Sigmoid colon (tissue), 6 donors: ENCODE measurements at regions not wholly inside any gene's neighbourhood (a gene's known extent, or its start where the extent isn't known, plus 50 kb on each side); places are given as distances from the start of the nearest gene placed in this dataset.

Experiments used
- DNase-seq: peaks from one replicate; pipeline ENCODE4 v3.0.0-alpha.2; 2019
- H3K27ac ChIP-seq, 4 donors: fragments of 200-600 bp; sonication (generic); one replicate each; pipeline ENCODE4 v1.5.1; 2016 to 2019; ENCODE audit warnings: mild to moderate bottlenecking in 1 of 4
- H3K27me3 ChIP-seq, 3 donors: fragments of 200-600 bp; sonication (generic); one replicate each; pipeline ENCODE4 v1.5.1; 2019; ENCODE audit warnings: mild to moderate bottlenecking in 1 of 3
- H3K36me3 ChIP-seq, 4 donors: fragments of 200-600 bp; sonication (generic); one replicate each; pipeline ENCODE4 v1.5.1; 2016 to 2019
- H3K4me1 ChIP-seq, 4 donors: fragments of 200-600 bp; sonication (generic); one replicate each; pipeline ENCODE4 v1.5.1; 2017 to 2019
- H3K4me3 ChIP-seq, 4 donors: fragments of 200-600 bp; sonication (generic); one replicate each; pipeline ENCODE4 v1.5.1; 2017 to 2019; ENCODE audit warnings: mild to moderate bottlenecking in 2 of 4, moderate library complexity in 1 of 4
- H3K9me3 ChIP-seq, 4 donors: fragments of 200-600 bp in 3 of 4; sonication (generic) in 3 of 4; one replicate each; pipeline versions ENCODE4 v1.5.1 to v1.6.1; 2013 to 2019
- CTCF ChIP-seq, 4 experiments: fragments of 450-650 bp in 3 of 4; fragments of 200-600 bp in 1 of 4; IDR thresholded peaks; one replicate each; pipeline ENCODE4 v1.5.1; 2016 to 2019; ENCODE audit warnings: antibody characterized with exemption in 4 of 4, mild to moderate bottlenecking in 3 of 4, moderate library complexity in 2 of 4
- EP300 ChIP-seq, 4 donors: sonication (generic); formaldehyde crosslinking; IDR thresholded peaks; one replicate each; pipeline ENCODE4 v1.6.1; 2017; ENCODE audit warnings: antibody characterized with exemption in 4 of 4
- POLR2A ChIP-seq, 2 donors: fragments of 450-650 bp; IDR thresholded peaks; one replicate each; pipeline ENCODE4 v1.6.1; 2016; ENCODE audit warnings: antibody characterized with exemption in 2 of 2, mild to moderate bottlenecking in 2 of 2, moderate library complexity in 2 of 2
- POLR2AphosphoS5 ChIP-seq, 4 donors: sonication (generic); formaldehyde crosslinking; IDR thresholded peaks; one replicate each; pipeline ENCODE4 v1.6.1; 2017; ENCODE audit warnings: antibody characterized with exemption in 4 of 4
- WGBS, 2 donors: extraction: QIAGEN DNeasy Blood & Tissue Kit; methylation state at CpG; one replicate each; pipeline ENCODE4 v1.1.7; 2013; 5-methylcytosine and 5-hydroxymethylcytosine counted together
- intact Hi-C: fragments of 100-400 bp; cut with DNase I; formaldehyde crosslinking; loops from one replicate; pipeline ENCODE4 v1.15.1; 2023
- donor health status: healthy with polysubstance abuse.
- donor health status: healthy.

GRCh38 chr6:48798296-48798695 lies 664.8 kb downstream of the MMUT start:
- intact Hi-C loops, result no loop called here
- Histone ChIP-seq H3K4me1 (no peaks in the 10 kb centered on the region), H3K4me3 (no peak overlapping the region), H3K27me3 (no peaks in the 10 kb centered on the region), H3K36me3 (no peaks in the 10 kb centered on the region), H3K27ac (no peak overlapping the region), H3K9me3 (no peaks in the 10 kb centered on the region)
- 84 to 87% methylated on average over 3 of the region's 3 CpGs for WGBS, 2 donors
- no peak for TF ChIP-seq CTCF (IDR thresholded peaks at IDR 0.05)
- TF ChIP-seq POLR2AphosphoS5 (IDR thresholded peaks at IDR 0.05), result no peak
- TF ChIP-seq EP300 (IDR thresholded peaks at IDR 0.05), result no peak
- TF ChIP-seq POLR2A (IDR thresholded peaks at IDR 0.05), result no peak
- DNase-seq, result no peak

- 67 to 82% methylated on average over 6 of the region's 6 CpGs for WGBS, 2 donors
- Histone ChIP-seq H3K4me1 (no peaks in the 10 kb centered on the region), H3K4me3 (no peak overlapping the region), H3K27ac (no peak overlapping the region), H3K9me3 (no peaks in the 10 kb centered on the region), H3K36me3 (no peaks in the 10 kb centered on the region), H3K27me3 (no peaks in the 10 kb centered on the region)
- no peak for DNase-seq
- intact Hi-C loops, result no loop called here
- TF ChIP-seq POLR2AphosphoS5 (IDR thresholded peaks at IDR 0.05) (no peak), CTCF (IDR thresholded peaks at IDR 0.05) (no peak), POLR2A (IDR thresholded peaks at IDR 0.05) (no peak), EP300 (IDR thresholded peaks at IDR 0.05) (no peak)
Measured at GRCh38 chr6:48782225-48782624, 671.2 kb upstream of the PTCHD4 start.

- intact Hi-C loops, result no loop called here
- no peak overlapping the region for H3K27ac ChIP-seq
- H3K4me1 ChIP-seq, result no peaks in the 10 kb centered on the region
- no peak for DNase-seq
- no peaks in the 10 kb centered on the region for H3K27me3 ChIP-seq
- H3K9me3 ChIP-seq, result no peaks in the 10 kb centered on the region
- no peak for TF ChIP-seq EP300 (IDR thresholded peaks at IDR 0.05)
- TF ChIP-seq CTCF (IDR thresholded peaks at IDR 0.05), result no peak
- no peak for TF ChIP-seq POLR2A (IDR thresholded peaks at IDR 0.05)
- no peak for TF ChIP-seq POLR2AphosphoS5 (IDR thresholded peaks at IDR 0.05)
- H3K4me3 ChIP-seq, result no peak overlapping the region
- H3K36me3 ChIP-seq, result no peaks in the 10 kb centered on the region
- whole genome bisulfite sequencing, 2 donors, result 92 to 95% methylated on average over 3 of the region's 3 CpGs
Measured at GRCh38 chr6:48777411-48777810, 666.4 kb upstream of the PTCHD4 start.

GRCh38 chr6:48775157-48775556 lies 664.2 kb upstream of the PTCHD4 start:
- no peaks in the 10 kb centered on the region for H3K36me3 ChIP-seq
- intact Hi-C loops, result no loop called here
- WGBS, 2 donors, result 12 to 61% methylated on average over 3 of the region's 3 CpGs
- H3K9me3 ChIP-seq, result no peaks in the 10 kb centered on the region
- H3K4me3 ChIP-seq, result no peak overlapping the region
- DNase-seq, result no peak
- TF ChIP-seq CTCF (IDR thresholded peaks at IDR 0.05) (no peak), POLR2AphosphoS5 (IDR thresholded peaks at IDR 0.05) (no peak), POLR2A (IDR thresholded peaks at IDR 0.05) (no peak), EP300 (IDR thresholded peaks at IDR 0.05) (no peak)
- no peak overlapping the region for H3K27ac ChIP-seq
- no peaks in the 10 kb centered on the region for H3K27me3 ChIP-seq
- no peaks in the 10 kb centered on the region for H3K4me1 ChIP-seq

- no peaks in the 10 kb centered on the region for H3K4me1 ChIP-seq
- H3K27ac ChIP-seq, result no peak overlapping the region
- no peaks in the 10 kb centered on the region for H3K27me3 ChIP-seq
- H3K9me3 ChIP-seq, result no peaks in the 10 kb centered on the region
- intact Hi-C loops, result no loop called here
- no peak for TF ChIP-seq POLR2AphosphoS5 (IDR thresholded peaks at IDR 0.05)
- no peak for TF ChIP-seq CTCF (IDR thresholded peaks at IDR 0.05)
- TF ChIP-seq EP300 (IDR thresholded peaks at IDR 0.05), result no peak
- no peak for TF ChIP-seq POLR2A (IDR thresholded peaks at IDR 0.05)
- H3K4me3 ChIP-seq, result no peak overlapping the region
- no peaks in the 10 kb centered on the region for H3K36me3 ChIP-seq
- WGBS, 2 donors, result 47 to 76% methylated on average over 1 of the region's 1 CpG
- DNase-seq, result no peak
Measured at GRCh38 chr6:48774276-48774675, 663.3 kb upstream of the PTCHD4 start.
